ENCODE measurements at regions not wholly inside any gene's neighbourhood (a gene's known extent, or its start where the extent isn't known, plus 50 kb on each side); places are given as distances from the start of the nearest gene placed in this dataset.
A peak's percentile ranks its signal among the peaks of the same experiment; 100 is the strongest.

DNA sequence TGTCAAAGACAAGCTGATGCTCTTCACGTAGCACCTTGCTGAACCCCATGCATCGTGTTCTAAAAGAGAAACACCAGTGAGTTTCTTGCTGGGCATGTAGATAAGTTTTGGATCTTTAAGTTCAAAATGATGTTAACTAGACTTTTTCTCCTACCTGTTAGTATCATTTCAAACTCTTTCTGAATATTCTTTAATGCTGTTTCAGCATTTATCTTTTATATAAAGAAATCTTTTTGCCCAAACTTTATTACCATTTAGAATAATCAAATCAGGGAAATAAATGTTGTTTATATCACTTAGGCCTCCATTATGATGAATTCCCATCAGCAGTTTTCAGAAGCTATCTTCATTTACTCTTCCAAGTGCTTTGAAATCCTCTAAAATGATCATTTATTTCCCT lies 542.8 kb downstream of the CDH10 start:
- intact Hi-C loops (cut with micrococcal nuclease; ENCODE audit: unreplicated experiment): no loop called here
- Histone ChIP-seq H3K9me2 (ENCODE audit: insufficient read depth, low read length) (no peaks in the 10 kb centered on the region), H3K4me2 (ENCODE audit: low read length) (no peak overlapping the region), H3K4me1 (ENCODE audit: insufficient read depth, low read length, poor library complexity, severe bottlenecking) (no peaks in the 10 kb centered on the region), H3K79me2 (ENCODE audit: insufficient read depth, low read depth, low read length) (no peaks in the 10 kb centered on the region), H4K20me1 (ENCODE audit: insufficient read depth, low read length) (no peaks in the 10 kb centered on the region), H3K27ac (ENCODE audit: low read depth, low read length, poor library complexity, severe bottlenecking) (no peak overlapping the region), H3K36me3 (ENCODE audit: insufficient read depth, low read length) (no peaks in the 10 kb centered on the region), H3K9me3 (ENCODE audit: low read length) (no peaks in the 10 kb centered on the region), H2AFZ (ENCODE audit: low read length) (no peak overlapping the region), H3K4me3 (ENCODE audit: low read depth, low read length, poor library complexity, severe bottlenecking) (no peak overlapping the region)
- no TSS peak for BruUV-seq (replicated peaks)
- DNase-seq (ENCODE audit: low spot score): no peak
- TF ChIP-seq EZH2phosphoT487 (IDR thresholded peaks at IDR 0.05; ENCODE audit: borderline replicate concordance, low read depth, low read length): no peak
- TF ChIP-seq, protein P1, sequence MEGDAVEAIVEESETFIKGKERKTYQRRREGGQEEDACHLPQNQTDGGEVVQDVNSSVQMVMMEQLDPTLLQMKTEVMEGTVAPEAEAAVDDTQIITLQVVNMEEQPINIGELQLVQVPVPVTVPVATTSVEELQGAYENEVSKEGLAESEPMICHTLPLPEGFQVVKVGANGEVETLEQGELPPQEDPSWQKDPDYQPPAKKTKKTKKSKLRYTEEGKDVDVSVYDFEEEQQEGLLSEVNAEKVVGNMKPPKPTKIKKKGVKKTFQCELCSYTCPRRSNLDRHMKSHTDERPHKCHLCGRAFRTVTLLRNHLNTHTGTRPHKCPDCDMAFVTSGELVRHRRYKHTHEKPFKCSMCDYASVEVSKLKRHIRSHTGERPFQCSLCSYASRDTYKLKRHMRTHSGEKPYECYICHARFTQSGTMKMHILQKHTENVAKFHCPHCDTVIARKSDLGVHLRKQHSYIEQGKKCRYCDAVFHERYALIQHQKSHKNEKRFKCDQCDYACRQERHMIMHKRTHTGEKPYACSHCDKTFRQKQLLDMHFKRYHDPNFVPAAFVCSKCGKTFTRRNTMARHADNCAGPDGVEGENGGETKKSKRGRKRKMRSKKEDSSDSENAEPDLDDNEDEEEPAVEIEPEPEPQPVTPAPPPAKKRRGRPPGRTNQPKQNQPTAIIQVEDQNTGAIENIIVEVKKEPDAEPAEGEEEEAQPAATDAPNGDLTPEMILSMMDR (conservative IDR thresholded peaks at IDR 0.05; ENCODE audit: low read length): no peak
- CTCF ChIA-PET (ENCODE audit: unreplicated experiment): no interaction called here
- POLR2A ChIA-PET: interaction anchor here (0.9 kb wide), 1 partner anchor 9 kb away, joined by 3 read pairs; no protein-coding TSS in a partner anchor

DNA sequence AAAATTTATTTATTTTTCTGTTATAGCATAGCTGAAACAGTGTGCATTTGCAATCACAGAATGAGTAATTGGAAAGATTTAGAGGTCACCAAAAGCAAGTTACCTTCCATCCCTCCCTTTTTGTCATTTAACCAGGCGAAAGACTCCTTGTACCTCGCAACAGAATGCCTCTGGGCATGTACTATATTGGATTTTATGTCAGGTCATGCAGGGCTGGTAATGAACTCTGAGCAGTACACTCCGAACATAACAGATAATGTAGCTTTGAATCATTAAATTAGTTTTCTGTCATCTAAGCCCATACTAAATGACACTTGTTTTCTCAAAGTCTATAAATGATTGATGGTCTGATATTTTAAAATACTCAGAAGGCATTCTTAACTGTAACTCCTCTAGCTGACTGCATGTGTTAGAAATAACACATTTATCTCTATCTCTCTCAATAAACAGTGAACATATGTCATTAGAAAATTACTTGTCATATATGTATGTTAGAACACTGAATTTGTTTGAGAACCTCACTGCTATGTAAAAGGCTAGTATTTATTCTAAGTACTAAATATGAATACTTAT lies 541.2 kb downstream of the CDH10 start:
- Histone ChIP-seq H4K20me1 (ENCODE audit: insufficient read depth, low read length) (no peaks in the 10 kb centered on the region), H3K4me3 (ENCODE audit: low read depth, low read length, poor library complexity, severe bottlenecking) (no peak overlapping the region), H3K36me3 (ENCODE audit: insufficient read depth, low read length) (no peaks in the 10 kb centered on the region), H3K9me2 (ENCODE audit: insufficient read depth, low read length) (no peaks in the 10 kb centered on the region), H2AFZ (ENCODE audit: low read length) (no peak overlapping the region), H3K4me2 (ENCODE audit: low read length) (no peak overlapping the region), H3K27ac (ENCODE audit: low read depth, low read length, poor library complexity, severe bottlenecking) (no peak overlapping the region), H3K4me1 (ENCODE audit: insufficient read depth, low read length, poor library complexity, severe bottlenecking) (no peaks in the 10 kb centered on the region), H3K9me3 (ENCODE audit: low read length) (no peaks in the 10 kb centered on the region), H3K79me2 (ENCODE audit: insufficient read depth, low read depth, low read length) (no peaks in the 10 kb centered on the region)
- TF ChIP-seq EZH2phosphoT487 (IDR thresholded peaks at IDR 0.05; ENCODE audit: borderline replicate concordance, low read depth, low read length): no peak
- TF ChIP-seq, protein P1 (conservative IDR thresholded peaks at IDR 0.05; ENCODE audit: low read length): no peak
- intact Hi-C loops (cut with micrococcal nuclease; ENCODE audit: unreplicated experiment): no loop called here
- DNase-seq (ENCODE audit: low spot score): no peak
- ChIA-PET CTCF (ENCODE audit: unreplicated experiment) (no interaction called here), POLR2A (interaction anchor here (0.6 kb wide), 1 partner anchor 1659 kb away, joined by 4 read pairs; no protein-coding TSS in a partner anchor)
- BruUV-seq (replicated peaks): no TSS peak

DNA sequence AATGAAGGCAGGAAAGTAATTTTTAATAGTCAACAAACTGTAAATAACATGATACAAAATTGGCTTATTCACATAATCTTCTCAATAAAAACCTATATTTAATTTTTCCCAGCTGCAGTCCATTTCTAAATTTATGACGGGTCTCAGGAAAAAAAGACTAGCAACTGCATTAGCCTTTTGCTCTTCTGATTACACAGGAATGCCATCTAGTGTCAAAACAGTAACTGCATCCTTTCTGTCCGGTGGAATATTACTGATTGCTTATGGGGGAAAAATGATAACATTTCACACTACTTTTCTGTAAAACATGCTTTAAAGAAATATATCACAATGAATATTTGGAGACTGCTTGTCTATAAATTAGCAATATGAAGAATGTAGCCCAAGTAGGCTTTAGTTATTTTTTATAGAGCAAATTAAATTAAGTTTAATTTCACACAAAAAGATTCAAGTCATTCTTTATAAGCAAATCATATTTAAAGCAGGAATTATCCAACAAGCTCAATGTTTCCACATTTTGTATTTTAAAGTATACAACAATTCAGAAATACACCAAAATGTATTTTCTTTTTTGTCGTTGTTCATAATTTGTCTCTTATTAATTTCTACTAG lies 534.7 kb downstream of the CDH10 start:
- CTCF ChIA-PET (ENCODE audit: unreplicated experiment): no interaction called here
- Histone ChIP-seq H3K36me3 (ENCODE audit: insufficient read depth, low read length) (no peaks in the 10 kb centered on the region), H3K9me2 (ENCODE audit: insufficient read depth, low read length) (no peaks in the 10 kb centered on the region), H4K20me1 (ENCODE audit: insufficient read depth, low read length) (no peaks in the 10 kb centered on the region), H2AFZ (ENCODE audit: low read length) (no peak overlapping the region), H3K4me3 (ENCODE audit: low read depth, low read length, poor library complexity, severe bottlenecking) (no peak overlapping the region), H3K9me3 (ENCODE audit: low read length) (no peaks in the 10 kb centered on the region), H3K27ac (ENCODE audit: low read depth, low read length, poor library complexity, severe bottlenecking) (no peak overlapping the region), H3K4me2 (ENCODE audit: low read length) (no peak overlapping the region), H3K79me2 (ENCODE audit: insufficient read depth, low read depth, low read length) (no peaks in the 10 kb centered on the region), H3K4me1 (ENCODE audit: insufficient read depth, low read length, poor library complexity, severe bottlenecking) (no peaks in the 10 kb centered on the region)
- no TSS peak for BruUV-seq (replicated peaks)
- intact Hi-C loops (cut with micrococcal nuclease; ENCODE audit: unreplicated experiment): no loop called here
- peak; percentile 1 for DNase-seq (ENCODE audit: low spot score)
- POLR2A ChIA-PET: interaction anchor here (0.7 to 0.8 kb wide), 2 partner anchors 9 to 57 kb away, joined by 3 read pairs; no protein-coding TSS in a partner anchor
- TF ChIP-seq, protein P1 (conservative IDR thresholded peaks at IDR 0.05; ENCODE audit: low read length): peak; percentile 68
- no peak for TF ChIP-seq EZH2phosphoT487 (IDR thresholded peaks at IDR 0.05; ENCODE audit: borderline replicate concordance, low read depth, low read length)

Data from OCI-LY7 (cell line).